GM23338 (cell line): ENCODE measurements at regions not wholly inside any gene's neighbourhood (a gene's known extent, or its start where the extent isn't known, plus 50 kb on each side); places are given as distances from the start of the nearest gene placed in this dataset.

Experiments used
- CREB1 ChIP-seq: fragments of 250-450 bp; sonication (Bioruptor Pico); IDR thresholded peaks from 2 replicates; pipeline ENCODE4 v1.5.0; 2020; ENCODE audit warnings: low read depth, mild to moderate bottlenecking, moderate library complexity
- CTCF ChIP-seq, 2 experiments: fragments of 200-600 bp in 1 of 2; sonication (generic) in 1 of 2; conservative IDR thresholded peaks; 2 replicates each; pipeline versions ENCODE4 v1.5.1 to v1.6.1; 2016 to 2017; ENCODE audit warnings: antibody characterized with exemption in 2 of 2, low read depth in 2 of 2, mild to moderate bottlenecking in 2 of 2, moderate library complexity in 1 of 2
- JUNB ChIP-seq: IDR thresholded peaks from one replicate; pipeline ENCODE4 v1.6.1; 2016; ENCODE audit warnings: antibody characterized with exemption; ENCODE audit not compliant: unreplicated experiment
- REST ChIP-seq: IDR thresholded peaks from one replicate; pipeline ENCODE4 v1.6.1; 2018; ENCODE audit warnings: antibody characterized with exemption; ENCODE audit not compliant: unreplicated experiment

GRCh38 chr4:188976644-188977115, 837.4 kb downstream of the TRIML1 start:
- TF ChIP-seq CREB1: no peak
- TF ChIP-seq CTCF (conservative IDR thresholded peaks at IDR 0.05; ENCODE audit: low read depth in 2 of 2): no peak
- TF ChIP-seq REST: no peak
- no peak for TF ChIP-seq JUNB
